Fibroblast of the aortic adventitia (primary cell): ENCODE measurements at regions not wholly inside any gene's neighbourhood (a gene's known extent, or its start where the extent isn't known, plus 50 kb on each side); places are given as distances from the start of the nearest gene placed in this dataset.
A peak's percentile ranks its signal among the peaks of the same experiment; 100 is the strongest.

Experiments used
- DNase-seq: peaks from one replicate; pipeline ENCODE4 v3.0.0-alpha.2; 2010; ENCODE audit warnings: low read depth
- H3K4me3 ChIP-seq: 2 replicates; pipeline ENCODE4 v1.5.1; 2011; ENCODE audit warnings: low read depth, mild to moderate bottlenecking, control low read depth, low read length, moderate library complexity
- CTCF ChIP-seq: IDR thresholded peaks from 2 replicates; pipeline ENCODE4 v1.5.1; 2011; ENCODE audit warnings: mild to moderate bottlenecking, low read length, control low read depth, inconsistent platforms; ENCODE audit not compliant: insufficient read depth

GRCh38 chr3:178193846-178194245 is 342.4 kb upstream of the KCNMB2 start:
- DNase-seq = no peak
- no peak overlapping the region for H3K4me3 ChIP-seq
- no peak for TF ChIP-seq CTCF

- DNase-seq = peak; percentile 37
Measured at GRCh38 chr3:178194539-178194938, 341.7 kb upstream of the KCNMB2 start.

DNA sequence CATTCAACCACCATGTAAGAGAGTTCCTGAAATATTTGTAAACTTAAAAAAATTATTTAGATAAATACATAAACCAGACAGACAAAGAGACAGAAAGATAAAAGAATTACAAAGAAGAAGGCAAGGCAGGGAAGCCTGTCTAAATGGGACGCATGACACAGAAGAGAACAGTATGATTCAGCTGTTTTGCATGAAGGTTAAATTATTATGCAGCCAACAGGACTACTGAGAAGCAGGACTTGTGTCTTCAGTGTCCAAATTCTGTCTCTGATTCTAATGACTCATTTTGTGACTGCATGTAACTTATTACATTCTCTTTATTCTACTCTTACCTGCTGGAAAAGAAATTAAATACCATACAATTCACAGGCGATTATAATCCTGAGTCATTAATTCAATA is 340.4 kb upstream of the KCNMB2 start:
- peak; percentile 58 for DNase-seq
- no peak for TF ChIP-seq CTCF
- H3K4me3 ChIP-seq = no peak overlapping the region

More at GRCh38 chr3:178194539-178194938, 341.7 kb upstream of the KCNMB2 start:
- no peak overlapping the region for H3K4me3 ChIP-seq
- no peak for TF ChIP-seq CTCF

DNA sequence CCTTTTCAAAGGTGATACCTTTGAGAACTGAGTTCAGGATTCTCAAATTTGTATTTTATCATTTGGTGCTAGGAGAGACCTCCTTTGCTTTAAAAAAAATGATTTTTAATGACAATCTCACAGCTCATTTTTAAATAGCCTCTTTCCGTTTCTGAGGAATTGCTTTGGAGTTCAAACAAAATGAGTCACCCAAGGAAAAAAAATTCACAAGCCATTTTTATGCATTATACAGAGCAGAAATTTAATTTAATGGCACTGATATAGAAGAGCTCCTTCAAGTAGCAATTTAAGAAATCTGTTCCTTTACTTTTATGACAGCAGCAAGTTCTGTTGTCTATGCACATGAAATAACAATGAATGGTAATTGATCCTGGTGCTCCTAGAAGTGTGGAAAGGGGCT is 337.9 kb upstream of the KCNMB2 start:
- no peak overlapping the region for H3K4me3 ChIP-seq
- DNase-seq = peak; percentile 42
- TF ChIP-seq CTCF = no peak

DNA sequence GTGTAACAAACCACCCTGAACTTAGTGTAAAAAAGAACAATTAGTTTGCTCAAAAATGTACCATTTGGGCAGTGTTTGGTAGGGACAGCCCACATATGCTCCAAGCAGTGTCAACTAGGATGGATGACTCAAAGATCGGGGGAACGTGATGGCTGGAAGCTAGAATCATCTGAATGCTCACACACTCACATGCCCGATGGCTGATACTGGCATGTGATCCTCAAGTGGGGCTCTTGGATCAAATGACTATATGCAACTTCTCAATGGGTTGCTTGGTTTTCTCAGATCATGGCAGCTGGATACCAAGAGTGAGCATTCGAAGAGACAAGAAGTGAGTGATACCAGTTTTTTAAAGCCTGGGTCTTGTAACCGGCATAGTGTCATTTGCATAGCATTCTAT is 335.9 kb upstream of the KCNMB2 start:
- TF ChIP-seq CTCF = no peak
- H3K4me3 ChIP-seq = no peak overlapping the region
- DNase-seq = no peak

- no peak for TF ChIP-seq CTCF
- H3K4me3 ChIP-seq = no peak overlapping the region
- DNase-seq = no peak
Measured at GRCh38 chr3:178201714-178202113, 334.5 kb upstream of the KCNMB2 start.

GRCh38 chr3:178202194-178202593 is 334.0 kb upstream of the KCNMB2 start:
- DNase-seq = no peak
- no peak overlapping the region for H3K4me3 ChIP-seq
- TF ChIP-seq CTCF = no peak
